GM19238 (cell line): ENCODE measurements at regions not wholly inside any gene's neighbourhood (a gene's known extent, or its start where the extent isn't known, plus 50 kb on each side); places are given as distances from the start of the nearest gene placed in this dataset.

Experiments used
- DNase-seq: peaks from one replicate; pipeline ENCODE4 v3.0.0; 2011; ENCODE audit warnings: low spot score; ENCODE audit not compliant: insufficient read length

DNA sequence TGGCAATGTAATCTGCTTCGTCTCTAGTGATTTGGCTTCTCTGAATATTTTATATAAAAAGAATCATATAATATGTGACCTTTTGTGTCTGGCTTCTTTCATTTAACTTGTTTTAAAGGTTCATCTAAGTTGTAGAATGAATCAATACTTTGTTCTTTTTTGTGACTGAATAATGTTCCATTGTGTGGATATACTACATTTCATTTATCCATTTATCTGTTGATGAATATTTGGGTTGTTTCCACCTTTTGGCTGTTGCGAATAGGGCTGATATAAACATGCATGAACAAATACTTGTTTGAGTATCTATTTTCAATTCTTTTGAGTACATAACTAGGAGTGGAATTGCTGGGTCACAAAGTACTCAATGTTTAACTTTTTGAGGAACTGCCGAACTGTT is 63.8 kb upstream of the TNP1 start:
- no peak for DNase-seq

DNA sequence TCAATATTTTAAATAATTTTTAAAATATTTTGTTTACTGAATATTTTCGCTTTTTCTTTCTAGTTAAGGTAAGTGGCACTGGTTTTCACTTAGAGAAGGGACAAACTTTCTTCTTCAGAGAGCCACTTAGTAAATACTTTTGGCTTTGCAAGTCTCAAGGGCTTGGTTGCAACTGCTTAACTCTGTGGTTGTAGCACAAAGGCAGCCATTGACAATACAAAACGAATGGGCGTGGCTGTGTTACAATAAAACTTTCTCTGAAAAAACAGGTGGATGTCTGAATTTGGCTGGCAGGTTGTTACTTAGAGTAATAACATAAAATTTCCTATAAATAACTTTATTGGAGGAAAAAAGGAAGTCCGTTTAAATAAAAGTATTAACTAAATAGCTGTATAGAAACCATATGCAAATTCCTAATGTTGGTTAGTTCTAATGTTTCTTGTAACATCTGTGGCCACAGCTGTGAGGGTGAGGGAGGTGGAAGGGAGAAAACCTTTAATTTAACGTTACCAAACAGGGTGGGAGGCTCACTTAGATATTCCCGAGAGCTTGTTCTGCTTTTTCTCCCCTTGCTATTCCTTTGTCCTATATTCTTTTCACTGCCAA is 62.4 kb upstream of the TNP1 start:
- DNase-seq, result no peak

DNA sequence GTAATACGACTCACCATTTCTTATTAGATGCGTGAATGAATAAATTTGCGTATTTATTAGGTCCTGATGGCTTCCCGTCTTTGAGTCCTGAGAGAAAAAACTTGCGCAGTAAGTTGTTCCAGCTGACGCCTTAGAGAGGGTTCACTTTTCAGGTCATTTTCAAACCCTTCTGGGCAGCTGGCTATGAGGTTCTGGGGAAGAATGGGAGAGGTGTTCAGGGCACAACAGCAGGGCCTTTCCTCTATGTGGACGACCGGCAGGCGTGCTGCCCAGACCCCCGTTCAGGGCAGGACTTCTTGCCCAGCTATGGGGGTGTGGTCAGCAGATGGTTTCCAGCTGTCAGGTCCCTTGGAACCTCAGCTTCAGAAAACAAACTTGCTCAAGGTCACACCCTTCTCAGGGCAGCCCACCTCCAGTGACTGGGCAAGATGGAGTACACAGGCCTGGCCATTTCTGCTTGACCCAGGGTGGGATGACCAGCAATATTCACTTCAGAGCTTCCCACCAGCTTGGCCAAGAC is 61.1 kb upstream of the TNP1 start:
- DNase-seq, result no peak

DNA sequence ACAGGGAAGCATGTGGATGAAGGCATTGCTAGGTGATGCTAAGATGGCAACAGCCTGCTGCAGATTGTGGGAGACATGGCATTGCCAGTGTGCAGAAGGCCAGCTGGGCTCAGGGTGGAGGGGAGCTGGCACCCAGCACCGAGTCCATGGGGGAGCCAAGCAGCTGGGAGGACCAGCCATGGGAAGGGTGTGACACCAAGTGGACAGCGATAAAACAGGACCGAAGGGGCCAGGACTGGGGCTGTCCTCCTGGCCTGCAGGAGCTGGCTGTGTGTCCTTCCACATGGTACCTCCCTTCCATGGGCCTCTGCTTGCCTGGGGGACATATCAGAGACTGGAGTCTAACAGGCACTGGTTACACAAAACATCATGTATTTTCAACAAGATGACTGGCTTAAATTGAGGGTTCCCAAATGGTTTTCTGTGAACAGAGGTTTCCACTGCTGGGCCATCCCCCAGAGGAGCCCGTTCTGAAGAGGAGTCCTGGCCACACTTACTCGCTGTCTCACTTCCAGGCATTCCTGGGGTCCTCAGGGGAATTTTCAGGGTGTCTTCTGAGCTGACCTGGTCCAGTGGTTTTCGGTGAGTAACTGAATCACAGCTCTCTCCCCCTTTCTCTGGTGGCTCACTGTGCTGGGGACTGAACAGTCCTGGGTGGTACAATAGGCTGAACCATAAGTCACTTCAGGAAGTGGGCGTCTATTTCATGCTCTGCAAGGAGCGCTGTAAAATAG is 60.4 kb upstream of the TNP1 start:
- DNase-seq, result no peak

DNA sequence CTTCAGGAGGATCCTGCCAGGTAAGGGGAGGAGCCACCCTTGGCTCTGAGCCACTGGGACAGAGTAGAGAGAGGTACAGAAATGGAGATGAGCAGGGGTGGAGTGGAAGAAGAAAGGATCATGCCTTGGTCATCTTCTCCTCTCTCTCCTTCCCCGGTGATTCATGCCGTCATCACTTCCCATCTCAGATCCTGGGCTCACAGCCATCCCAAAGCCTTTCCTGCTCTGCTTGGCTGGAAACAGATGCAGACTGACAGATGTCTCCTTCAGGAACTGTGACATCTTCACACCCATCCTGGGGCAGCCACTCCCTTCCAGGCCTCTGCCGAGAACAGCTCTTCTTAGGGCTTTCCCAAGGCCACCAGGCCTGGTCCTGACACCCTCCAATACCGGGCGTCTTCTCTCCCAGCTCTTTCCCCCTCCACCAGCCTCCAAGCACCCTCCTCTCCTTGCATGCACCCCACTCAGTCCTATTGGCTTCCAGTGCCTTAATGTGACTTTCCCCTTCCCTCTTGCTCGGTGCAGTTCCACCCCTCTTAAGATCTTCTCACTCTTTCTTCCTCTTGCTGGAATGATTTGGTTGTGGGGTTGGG is 58.3 kb upstream of the TNP1 start:
- no peak for DNase-seq

DNA sequence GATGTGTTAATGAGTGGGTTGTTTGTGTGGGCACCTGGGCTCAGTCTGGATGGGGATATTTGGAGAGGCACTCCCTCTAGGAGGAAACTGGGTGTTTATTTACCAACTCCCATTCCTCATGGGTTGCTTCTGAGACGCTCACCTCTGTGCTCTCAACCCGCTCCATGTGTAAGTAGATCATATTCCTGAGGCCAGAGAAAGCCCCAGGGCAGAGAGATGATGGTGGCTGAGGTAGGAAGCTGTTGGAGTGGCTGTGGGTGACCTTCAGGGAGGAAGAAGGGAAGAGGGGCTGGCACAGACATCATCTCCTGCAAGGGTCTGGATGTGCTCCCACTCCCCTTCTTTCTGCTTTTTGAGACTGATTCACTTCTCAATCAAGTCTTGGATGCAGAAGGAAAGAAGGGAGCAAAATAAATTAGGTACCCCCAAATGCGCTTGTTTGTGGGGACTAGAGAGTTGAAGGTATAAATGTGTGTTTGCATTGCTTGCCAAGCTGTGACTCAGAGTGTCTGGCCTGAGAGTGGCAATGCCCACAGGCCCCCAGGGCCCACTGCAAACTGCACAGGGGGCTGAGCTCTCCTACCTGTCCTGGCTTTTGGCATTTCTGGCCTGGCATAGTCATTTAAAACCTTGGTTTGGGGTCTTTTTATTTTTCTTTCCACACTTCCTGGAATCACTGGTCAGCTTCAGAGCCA is 57.2 kb upstream of the TNP1 start:
- no peak for DNase-seq

DNA sequence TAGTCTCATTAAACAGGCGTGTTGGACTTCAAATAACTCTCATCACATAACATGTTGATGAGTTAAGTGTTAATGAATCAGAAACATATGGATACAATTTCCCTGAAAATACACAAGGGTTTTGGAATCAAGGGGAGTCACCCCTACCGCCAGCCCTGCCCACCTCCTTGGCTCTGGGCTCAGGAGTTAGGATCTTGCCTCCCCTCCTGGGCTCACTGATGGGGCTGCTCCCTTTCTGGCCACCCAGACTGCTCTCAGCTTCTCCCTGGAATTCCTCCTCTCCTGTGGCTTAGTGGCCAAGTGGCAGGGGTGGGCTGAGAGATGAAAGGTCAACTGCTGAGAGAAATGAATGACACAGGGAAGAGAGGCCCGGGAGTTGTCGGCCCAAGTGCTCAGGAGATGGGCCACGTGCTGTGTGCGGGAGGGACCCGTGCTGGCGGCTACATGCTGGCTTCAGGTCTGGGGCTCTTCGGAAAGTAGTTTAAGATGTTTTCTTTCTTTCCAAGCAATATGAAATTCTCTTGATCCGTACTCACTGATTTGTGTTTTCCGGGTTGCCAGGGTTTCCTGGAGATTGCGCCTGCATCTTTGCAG is 55.8 kb upstream of the TNP1 start:
- DNase-seq, result no peak

DNA sequence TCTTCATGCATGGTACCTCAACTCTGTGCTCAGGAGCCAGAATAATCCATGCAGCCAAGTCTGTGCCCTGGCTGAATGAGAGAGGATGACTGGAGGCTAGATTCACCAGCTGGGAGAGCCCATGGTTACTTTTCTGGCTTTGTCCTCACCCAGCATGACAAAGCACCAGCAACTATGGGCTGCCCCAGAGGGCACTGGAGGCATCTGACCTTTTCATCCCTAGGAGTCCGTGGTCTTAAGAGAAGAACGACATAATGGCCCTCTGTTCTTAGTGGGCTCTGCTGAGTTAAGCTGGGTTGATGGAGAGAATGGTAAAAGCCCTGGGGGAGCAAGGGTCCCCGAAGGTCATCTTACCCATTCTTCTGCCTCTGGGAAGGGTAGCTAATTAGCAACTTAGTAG is 54.6 kb upstream of the TNP1 start:
- no peak for DNase-seq

DNA sequence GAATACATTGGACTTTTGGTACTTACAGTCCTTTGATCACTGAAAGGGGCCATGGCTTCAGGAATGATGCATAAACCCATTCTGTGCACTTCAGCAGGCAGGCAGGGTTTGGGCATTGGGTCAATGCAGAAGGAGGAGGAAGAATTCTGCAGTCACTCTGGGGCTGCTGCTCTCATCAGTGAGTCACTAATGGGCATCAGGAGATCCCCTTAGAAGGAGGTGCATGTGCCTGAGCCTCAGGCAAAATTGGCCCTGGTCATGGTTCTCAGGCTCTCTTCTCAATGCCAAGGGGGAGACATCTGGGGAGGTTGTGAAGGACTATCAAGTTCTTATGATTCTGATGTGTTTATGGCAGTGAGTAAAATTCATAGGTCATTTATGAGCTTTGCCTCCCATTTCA is 52.0 kb upstream of the TNP1 start:
- DNase-seq, result no peak

DNA sequence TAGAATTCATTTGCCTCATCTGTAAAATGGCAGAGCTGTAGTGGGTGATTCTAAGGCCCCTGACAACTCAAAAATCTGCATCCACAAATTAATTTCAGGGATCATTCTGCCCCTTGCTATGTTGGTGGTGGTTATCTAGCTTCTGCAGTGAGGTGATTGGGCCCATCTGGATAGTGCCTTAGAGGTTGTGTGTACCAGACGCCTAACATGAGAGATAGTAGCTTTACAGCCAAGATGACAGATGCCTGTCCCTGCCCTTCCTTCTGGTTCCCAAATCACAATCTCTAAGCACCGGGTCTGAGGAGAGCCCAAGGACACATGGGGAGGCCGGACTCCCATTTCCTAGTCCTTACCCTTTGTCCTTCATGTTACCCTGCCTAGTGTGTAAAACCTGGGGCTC is 51.1 kb upstream of the TNP1 start:
- no peak for DNase-seq

DNA sequence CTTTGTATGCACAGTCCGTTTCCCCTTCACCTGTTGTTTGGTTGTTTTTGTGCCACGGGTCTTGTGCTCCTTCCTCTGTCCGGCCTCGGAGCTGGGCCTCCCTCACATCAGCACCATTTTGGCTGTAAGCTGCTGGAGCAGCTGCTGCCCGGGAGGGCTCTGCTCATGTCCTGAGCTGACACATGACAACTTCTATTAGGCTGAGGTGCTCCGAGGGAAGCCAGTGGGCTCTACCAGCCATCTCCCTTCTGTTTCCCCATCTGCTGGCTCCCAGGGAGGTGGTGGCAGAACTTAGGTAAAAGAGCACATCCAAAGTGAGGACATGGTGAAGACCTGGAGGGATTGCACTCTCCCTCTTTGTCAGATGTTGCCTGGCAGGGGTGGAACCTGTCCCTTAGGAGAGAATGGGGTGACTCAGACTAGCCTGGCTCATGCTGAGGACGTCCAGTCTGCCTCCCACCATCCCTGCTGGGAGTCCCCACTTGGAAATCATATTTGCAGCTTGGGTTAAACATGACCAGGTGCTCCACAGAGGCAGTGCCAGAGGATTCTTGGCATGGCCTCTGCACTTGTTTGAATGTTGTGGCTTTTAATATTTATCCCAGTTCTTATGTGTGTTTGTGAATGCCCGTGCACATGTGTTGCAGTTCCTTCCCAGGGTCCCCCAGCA is 49.8 kb upstream of the TNP1 start:
- no peak for DNase-seq
